K562 (cell line): ENCODE measurements at regions not wholly inside any gene's neighbourhood (a gene's known extent, or its start where the extent isn't known, plus 50 kb on each side); places are given as distances from the start of the nearest gene placed in this dataset.

ENCODE experiments used
- ATAC-seq: fragments of 200-7000 bp; cut with Tn5 transposase; 3 replicates; pipeline ENCODE4 v1.9.1; 2020; ENCODE audit warnings: moderate library complexity
- BruUV-seq: library from RNA; stranded (reverse); fragments of 400-500 nt; replicated peaks from 2 replicates; lab custom pipeline; 2021; lab: Mats Ljungman, UMichigan
- CTCF ChIA-PET: fragments of 300-600 bp; formaldehyde crosslinking; extraction: SDS; loops from one replicate; lab custom pipeline; 2021; ENCODE audit warnings: low intra/inter-chr PET ratio; lab: Yijun Ruan, JAX
- POLR2A ChIA-PET: fragments of 300-600, 350-650 bp; sonication (Branson Sonifier 250); formaldehyde crosslinking; extraction: SDS; loops from one replicate; lab custom pipeline; 2021; ENCODE audit warnings: antibody characterized with exemption, inconsistent platforms; lab: Yijun Ruan, JAX
- DNase-seq, 4 experiments: peaks; one replicate each; pipeline versions ENCODE4 v3.0.0 to v3.0.0-alpha.2; 2011 to 2018; ENCODE audit warnings: low spot score in 3 of 4, mixed read lengths in 3 of 4; ENCODE audit errors: extremely low read depth in 1 of 4
- FAIRE-seq: peaks from 2 replicates; lab custom pipeline; 2011; peaks lifted over from hg19 to GRCh38; lab: Jason Lieb, UNC
- H2AFZ ChIP-seq: 2 replicates; pipeline ENCODE4 v1.6.0; 2011; ENCODE audit warnings: low read depth, low read length, control low read depth, inconsistent platforms
- H3K27ac ChIP-seq: fragments of 200-600 bp; 3 replicates; pipeline ENCODE4 v1.8.0; 2011; ENCODE audit warnings: low read depth, mild to moderate bottlenecking, control low read depth, inconsistent platforms, low read length, moderate library complexity, mixed read lengths; ENCODE audit errors: extremely low read depth
- H3K27me3 ChIP-seq, 2 experiments: fragments of 300-600 bp in 1 of 2; 2 replicates in 1 of 2; 3 replicates in 1 of 2; pipeline versions ENCODE4 v1.6.0 to v1.8.0; 2011; ENCODE audit warnings: inconsistent platforms in 2 of 2, low read length in 2 of 2, mild to moderate bottlenecking in 1 of 2, mixed read lengths in 1 of 2, moderate library complexity in 1 of 2; ENCODE audit not compliant: control insufficient read depth in 2 of 2, insufficient read depth in 2 of 2
- H3K36me3 ChIP-seq: fragments of 300-600 bp; 3 replicates; pipeline ENCODE4 v1.8.0; 2011; ENCODE audit warnings: mild to moderate bottlenecking, low read length, inconsistent platforms; ENCODE audit not compliant: control insufficient read depth, insufficient read depth
- H3K4me1 ChIP-seq, 2 experiments: fragments of 200-600 bp in 1 of 2; replicated peaks in 1 of 2; 2 replicates in 1 of 2; 3 replicates in 1 of 2; pipeline versions ENCODE4 v1.5.1 to v1.8.0; 2011; ENCODE audit warnings: inconsistent platforms in 2 of 2, low read length in 2 of 2, mild to moderate bottlenecking in 1 of 2, mixed read lengths in 1 of 2, moderate library complexity in 1 of 2; ENCODE audit not compliant: control insufficient read depth in 2 of 2, insufficient read depth in 2 of 2
- H3K4me2 ChIP-seq: 2 replicates; pipeline ENCODE4 v1.6.1; 2011; ENCODE audit warnings: low read length, control low read depth, inconsistent platforms, mixed read lengths; ENCODE audit not compliant: insufficient read depth
- H3K4me3 ChIP-seq: fragments of 200-600 bp; sonication (generic), shearing (Covaris generic); 2 replicates; pipeline ENCODE4 v1.5.1; 2016; ENCODE audit warnings: control low read depth, inconsistent platforms
- H3K79me2 ChIP-seq: fragments of 200-600 bp; 3 replicates; pipeline ENCODE4 v1.8.0; 2011; ENCODE audit warnings: low read length, inconsistent platforms; ENCODE audit not compliant: control insufficient read depth, insufficient read depth
- H3K9ac ChIP-seq, 2 experiments: 2 replicates each; pipeline versions ENCODE4 v1.6.0 to v1.6.1; 2011; ENCODE audit warnings: low read depth in 2 of 2, low read length in 2 of 2, control low read depth in 1 of 2, inconsistent platforms in 1 of 2, mild to moderate bottlenecking in 1 of 2, mixed read lengths in 1 of 2; ENCODE audit not compliant: insufficient read depth in 1 of 2
- H3K9me1 ChIP-seq: one replicate; pipeline ENCODE4 v1.6.0; 2011; ENCODE audit warnings: inconsistent platforms, mild to moderate bottlenecking, low read length, moderate library complexity; ENCODE audit not compliant: control insufficient read depth, insufficient read depth
- H3K9me3 ChIP-seq: replicated peaks from 2 replicates; pipeline ENCODE4 v1.5.1; 2011; ENCODE audit warnings: low read depth, low read length, inconsistent platforms; ENCODE audit not compliant: control insufficient read depth, insufficient read depth
- H4K20me1 ChIP-seq: replicated peaks from 2 replicates; pipeline ENCODE4 v1.6.1; 2011; ENCODE audit warnings: low read length, inconsistent platforms, mixed read lengths; ENCODE audit not compliant: control insufficient read depth, insufficient read depth
- CREBBP ChIP-seq: IDR thresholded peaks from one replicate; pipeline ENCODE4 v1.6.1; 2012; ENCODE audit warnings: low read depth, mild to moderate bottlenecking, control low read depth, inconsistent platforms, low read length
- HDAC6 ChIP-seq: IDR thresholded peaks from 2 replicates; pipeline ENCODE4 v1.6.1; 2012; ENCODE audit warnings: low read depth, mild to moderate bottlenecking, control low read depth, inconsistent platforms, low read length, moderate library complexity
- IFI16 ChIP-seq: fragments of 250-450 bp; sonication (Bioruptor Pico); IDR thresholded peaks from 2 replicates; pipeline ENCODE4 v2.1.2; 2022; ENCODE audit warnings: mild to moderate bottlenecking, inconsistent platforms
- NCOA1 ChIP-seq: fragments of 450-650 bp; IDR thresholded peaks from 2 replicates; pipeline ENCODE4 v1.6.1; 2016; ENCODE audit warnings: low read depth
- NFYB ChIP-seq: IDR thresholded peaks from 2 replicates; pipeline ENCODE4 v1.6.1; 2011; ENCODE audit warnings: mild to moderate bottlenecking, moderate library complexity; ENCODE audit not compliant: insufficient read length; ENCODE audit errors: extremely low read depth
- RBM25 ChIP-seq: fragments of 200-400 bp; formaldehyde crosslinking; IDR thresholded peaks from 2 replicates; pipeline ENCODE4 v1.6.1; 2018; ENCODE audit warnings: low read length, low read depth, moderate library complexity; ENCODE audit not compliant: severe bottlenecking
- TEAD4 ChIP-seq, 2 experiments: sonication (generic) in 1 of 2; formaldehyde crosslinking in 1 of 2; IDR thresholded peaks; 2 replicates each; pipeline versions ENCODE4 v1.6.1 to v1.8.0; 2012 to 2022; ENCODE audit warnings: borderline replicate concordance in 1 of 2, inconsistent platforms in 1 of 2, low read length in 1 of 2, mild to moderate bottlenecking in 1 of 2, missing genetic modification reagents in 1 of 2
- ZNF263 ChIP-seq: sonication (generic); formaldehyde crosslinking; IDR thresholded peaks from 2 replicates; pipeline ENCODE4 v1.8.0; 2022; ENCODE audit warnings: mild to moderate bottlenecking, missing genetic modification reagents, borderline replicate concordance
- WGBS: fragments of 100-300 bp; shearing (Covaris generic); methylation state at CpG from one replicate; pipeline ENCODE4 v1.1.6; 2016; ENCODE audit warnings: low coverage, mixed read lengths; ENCODE audit not compliant: insufficient coverage; ENCODE audit errors: missing lambda C conversion rate; 5-methylcytosine and 5-hydroxymethylcytosine counted together
- in situ Hi-C: fragments of 300-500 bp; cut with MboI; formaldehyde crosslinking; loops from 4 replicates; pipeline ENCODE4 v1.15.0; 2018; ENCODE audit warnings: inconsistent platforms, mixed read lengths
- intact Hi-C: fragments of 100-400 bp; cut with micrococcal nuclease; formaldehyde crosslinking; loops from 2 replicates; pipeline ENCODE4 v1.14.2; 2022
- TF ChIP-seq, protein P1 (sequence below): fragments of 250-450 bp; sonication (Bioruptor Pico); IDR thresholded peaks from 2 replicates; pipeline ENCODE4 v1.5.0; 2021
- TF ChIP-seq, protein P2 (sequence below): fragments of 450-650 bp; formaldehyde crosslinking; IDR thresholded peaks from 2 replicates; pipeline ENCODE4 v1.4.0; 2022; ENCODE audit warnings: mild to moderate bottlenecking, moderate library complexity

DNA sequence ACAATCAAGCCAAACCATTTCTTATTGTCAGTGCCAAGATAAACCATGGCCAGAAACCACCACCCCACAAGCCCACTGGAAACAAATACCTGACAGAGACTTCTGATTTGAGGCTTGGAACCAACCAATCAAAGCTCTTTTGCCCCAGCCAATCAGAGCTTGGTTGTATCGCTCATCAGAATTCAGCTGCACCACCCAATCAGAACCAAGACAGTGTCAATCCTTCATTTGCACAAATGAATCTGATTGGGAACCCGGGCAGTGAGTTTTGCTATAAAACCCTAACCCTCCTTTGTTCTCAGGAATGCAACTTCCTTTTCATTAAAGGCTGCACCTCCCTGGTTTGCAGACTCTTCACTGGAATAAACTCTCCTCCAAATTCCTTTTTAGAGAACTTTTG is 87.4 kb downstream of the ELAPOR2 start:
- in situ Hi-C loops: no loop called here
- TF ChIP-seq, protein P1, sequence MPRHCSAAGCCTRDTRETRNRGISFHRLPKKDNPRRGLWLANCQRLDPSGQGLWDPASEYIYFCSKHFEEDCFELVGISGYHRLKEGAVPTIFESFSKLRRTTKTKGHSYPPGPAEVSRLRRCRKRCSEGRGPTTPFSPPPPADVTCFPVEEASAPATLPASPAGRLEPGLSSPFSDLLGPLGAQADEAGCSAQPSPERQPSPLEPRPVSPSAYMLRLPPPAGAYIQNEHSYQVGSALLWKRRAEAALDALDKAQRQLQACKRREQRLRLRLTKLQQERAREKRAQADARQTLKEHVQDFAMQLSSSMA: no peak
- TF ChIP-seq, protein P2, sequence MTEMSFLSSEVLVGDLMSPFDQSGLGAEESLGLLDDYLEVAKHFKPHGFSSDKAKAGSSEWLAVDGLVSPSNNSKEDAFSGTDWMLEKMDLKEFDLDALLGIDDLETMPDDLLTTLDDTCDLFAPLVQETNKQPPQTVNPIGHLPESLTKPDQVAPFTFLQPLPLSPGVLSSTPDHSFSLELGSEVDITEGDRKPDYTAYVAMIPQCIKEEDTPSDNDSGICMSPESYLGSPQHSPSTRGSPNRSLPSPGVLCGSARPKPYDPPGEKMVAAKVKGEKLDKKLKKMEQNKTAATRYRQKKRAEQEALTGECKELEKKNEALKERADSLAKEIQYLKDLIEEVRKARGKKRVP: no peak
- TF ChIP-seq IFI16 (no peak), RBM25 (peak; percentile 11), CREBBP (no peak), NCOA1 (no peak), ZNF263 (CRISPR knock-in tag) (no peak), HDAC6 (no peak), TEAD4 (IDR thresholded peaks at IDR 0.05; ENCODE audit: low read length) (no peak), TEAD4 (CRISPR knock-in tag; IDR thresholded peaks at IDR 0.05; ENCODE audit: borderline replicate concordance) (no peak), NFYB (peak; percentile 25)
- FAIRE-seq: peak; percentile 46

More for the DNA sequence above, 87.4 kb downstream of the ELAPOR2 start:
- CTCF ChIA-PET: no interaction called here
- Histone ChIP-seq H4K20me1 (0 out of 2 replicates have a peak, but pooled peaks cover 2% of the 10 kb centered on the region), H3K9me3 (no peaks in the 10 kb centered on the region), H3K79me2 (peaks cover 17% of the 10 kb centered on the region; the same call in 2 of the 3 replicates), H3K36me3 (no peaks in the 10 kb centered on the region), H3K27me3 (no peaks in the 10 kb centered on the region), H2AFZ (no peak overlapping the region), H3K4me3 (no peak overlapping the region), H3K9ac (no peak overlapping the region), H3K4me2 (no peak overlapping the region), H3K9me1 (no peaks in the 10 kb centered on the region), H3K4me1 (peaks cover 0 to 12% of the 10 kb centered on the region in 2 experiments; a peak in 2 of 5 replicates), H3K27ac (no peak overlapping the region)
- DNase-seq: peak in 1 of 4 experiments; percentile 32
- POLR2A ChIA-PET: interaction anchor here (1.1 to 1.2 kb wide), 2 partner anchors 9 to 187 kb away, joined by 3 read pairs; no protein-coding TSS in a partner anchor
- ATAC-seq: peak; percentile 61
- BruUV-seq: no TSS peak
- 52% methylated on average over 2 of the region's 2 CpGs for WGBS
- intact Hi-C loops: no loop called here
